Osteoblast (primary cell): ENCODE measurements at regions not wholly inside any gene's neighbourhood (a gene's known extent, or its start where the extent isn't known, plus 50 kb on each side); places are given as distances from the start of the nearest gene placed in this dataset.

Experiments
- DNase-seq: peaks from one replicate; pipeline ENCODE4 v3.0.0; 2011; ENCODE audit warnings: low spot score, mixed read lengths; ENCODE audit not compliant: insufficient read length; ENCODE audit errors: missing footprints
- H2AFZ ChIP-seq: 2 replicates; pipeline ENCODE4 v1.6.0; 2011; ENCODE audit warnings: mild to moderate bottlenecking, low read length
- H3K27ac ChIP-seq: 2 replicates; pipeline ENCODE4 v1.5.1; 2011; ENCODE audit warnings: mild to moderate bottlenecking, low read depth, low read length, moderate library complexity
- H3K27me3 ChIP-seq: 2 replicates; pipeline ENCODE4 v1.6.0; 2012; ENCODE audit warnings: mild to moderate bottlenecking, control low read depth, inconsistent platforms, low read length, moderate library complexity; ENCODE audit not compliant: insufficient read depth
- H3K36me3 ChIP-seq: 2 replicates; pipeline ENCODE4 v1.5.1; 2011; ENCODE audit warnings: mild to moderate bottlenecking, low read length, control low read depth, moderate library complexity; ENCODE audit not compliant: insufficient read depth
- H3K4me1 ChIP-seq: 2 replicates; pipeline ENCODE4 v1.5.1; 2011; ENCODE audit warnings: mild to moderate bottlenecking, low read length, control low read depth, moderate library complexity; ENCODE audit not compliant: insufficient read depth
- H3K4me2 ChIP-seq: 2 replicates; pipeline ENCODE4 v1.6.0; 2011; ENCODE audit warnings: mild to moderate bottlenecking, low read length; ENCODE audit not compliant: insufficient read depth
- H3K4me3 ChIP-seq: fragments of 200-600 bp; sonication (generic); 3 replicates; pipeline ENCODE4 v1.5.1; 2012; ENCODE audit warnings: mild to moderate bottlenecking, low read length, inconsistent platforms; ENCODE audit not compliant: insufficient read depth
- H3K79me2 ChIP-seq: 2 replicates; pipeline ENCODE4 v1.6.0; 2012; ENCODE audit warnings: mild to moderate bottlenecking, low read length, control low read depth, inconsistent platforms; ENCODE audit not compliant: insufficient read depth
- H3K9me3 ChIP-seq: 2 replicates; pipeline ENCODE4 v1.5.1; 2011; ENCODE audit warnings: low read depth, low read length, control low read depth
- H4K20me1 ChIP-seq: 2 replicates; pipeline ENCODE4 v1.6.0; 2012; ENCODE audit warnings: mild to moderate bottlenecking, low read length, control low read depth; ENCODE audit not compliant: insufficient read depth
- CTCF ChIP-seq: IDR thresholded peaks from 2 replicates; pipeline ENCODE4 v1.5.1; 2011; ENCODE audit warnings: mild to moderate bottlenecking, low read depth, low read length, moderate library complexity; ENCODE audit errors: extremely low read depth

GRCh38 chr6:3996349-3996748, 82.6 kb downstream of the FAM217A start:
- Histone ChIP-seq H3K4me1 (peaks cover 18% of the 10 kb centered on the region), H3K4me3 (no peak overlapping the region), H2AFZ (no peak overlapping the region), H3K79me2 (peaks cover 20% of the 10 kb centered on the region), H4K20me1 (peaks cover 4% of the 10 kb centered on the region), H3K9me3 (no peaks in the 10 kb centered on the region), H3K27ac (no peak overlapping the region), H3K4me2 (no peak overlapping the region), H3K36me3 (no peaks in the 10 kb centered on the region), H3K27me3 (no peaks in the 10 kb centered on the region)
- DNase-seq, result no peak
- TF ChIP-seq CTCF, result no peak

GRCh38 chr6:3997177-3997770, 81.7 kb downstream of the FAM217A start:
- TF ChIP-seq CTCF, result no peak
- H3K9me3 ChIP-seq, result no peaks in the 10 kb centered on the region
- peak; percentile 79 for DNase-seq
- H3K4me1 ChIP-seq, result peaks cover 16% of the 10 kb centered on the region
- H3K79me2 ChIP-seq, result peaks cover 25% of the 10 kb centered on the region
- H3K36me3 ChIP-seq, result no peaks in the 10 kb centered on the region
- H3K27ac ChIP-seq, result peak overlapping the region; percentile 53
- no peaks in the 10 kb centered on the region for H3K27me3 ChIP-seq
- H2AFZ ChIP-seq, result no peak overlapping the region
- H3K4me3 ChIP-seq, result peak overlapping the region; percentile 2
- peak overlapping the region; percentile 35 for H3K4me2 ChIP-seq
- H4K20me1 ChIP-seq, result peaks cover 4% of the 10 kb centered on the region

GRCh38 chr6:3999800-4000661, 78.9 kb downstream of the FAM217A start:
- no peak for DNase-seq
- Histone ChIP-seq H3K4me1 (peaks cover 16% of the 10 kb centered on the region), H2AFZ (no peak overlapping the region), H3K27ac (no peak overlapping the region), H3K79me2 (peaks cover 37% of the 10 kb centered on the region), H3K27me3 (no peaks in the 10 kb centered on the region), H3K4me3 (no peak overlapping the region), H3K36me3 (peaks cover 3% of the 10 kb centered on the region), H4K20me1 (peaks cover 5% of the 10 kb centered on the region), H3K4me2 (no peak overlapping the region), H3K9me3 (no peaks in the 10 kb centered on the region)
- TF ChIP-seq CTCF, result no peak

- no peak overlapping the region for H3K27ac ChIP-seq
- peaks cover 5% of the 10 kb centered on the region for H4K20me1 ChIP-seq
- no peak for TF ChIP-seq CTCF
- H3K4me2 ChIP-seq, result no peak overlapping the region
- H3K4me1 ChIP-seq, result peaks cover 5% of the 10 kb centered on the region
- no peaks in the 10 kb centered on the region for H3K27me3 ChIP-seq
- H3K4me3 ChIP-seq, result no peak overlapping the region
- H3K9me3 ChIP-seq, result no peaks in the 10 kb centered on the region
- DNase-seq, result peak; percentile 34
- peaks cover 44% of the 10 kb centered on the region for H3K79me2 ChIP-seq
- H3K36me3 ChIP-seq, result peaks cover 3% of the 10 kb centered on the region
- H2AFZ ChIP-seq, result no peak overlapping the region
These were observed 74.7 kb downstream of the FAM217A start for GRCh38 chr6:4004249-4004648.
